ENCODE measurements at regions not wholly inside any gene's neighbourhood (a gene's known extent, or its start where the extent isn't known, plus 50 kb on each side); places are given as distances from the start of the nearest gene placed in this dataset.
"Not testable (repeated sequence)": the region's sequence is repeated elsewhere in the genome, so short reads cannot be mapped to it uniquely, and the experiment has no call there.

GRCh38 chr1:214857716-214858115, 224.8 kb upstream of the KCNK2 start:
- no peak overlapping the region for H3K27ac ChIP-seq (ENCODE audit: low read length)
- H3K4me3 ChIP-seq (ENCODE audit: low read length): no peak overlapping the region
- no peaks in the 10 kb centered on the region for H3K27me3 ChIP-seq (ENCODE audit: control insufficient read depth, insufficient read depth, low read length)
- H3K9me3 ChIP-seq (ENCODE audit: control insufficient read depth, insufficient read depth, low read length): no peaks in the 10 kb centered on the region
- no CpG with 5 or more reads among the region's 3 CpGs for WGBS (ENCODE audit: insufficient coverage, insufficient read length)
- no peak for DNase-seq (ENCODE audit: low read depth, low spot score)
- H3K36me3 ChIP-seq (ENCODE audit: control insufficient read depth, insufficient read depth, low read length): no peaks in the 10 kb centered on the region
- H3K4me1 ChIP-seq (ENCODE audit: control insufficient read depth, insufficient read depth, low read length): no peaks in the 10 kb centered on the region

- no peaks in the 10 kb centered on the region for H3K9me3 ChIP-seq (ENCODE audit: control insufficient read depth, insufficient read depth, low read length)
- H3K4me3 ChIP-seq (ENCODE audit: low read length): no peak overlapping the region
- DNase-seq (ENCODE audit: low read depth, low spot score): no peak
- no peaks in the 10 kb centered on the region for H3K27me3 ChIP-seq (ENCODE audit: control insufficient read depth, insufficient read depth, low read length)
- no peaks in the 10 kb centered on the region for H3K36me3 ChIP-seq (ENCODE audit: control insufficient read depth, insufficient read depth, low read length)
- H3K4me1 ChIP-seq (ENCODE audit: control insufficient read depth, insufficient read depth, low read length): no peaks in the 10 kb centered on the region
- no peak overlapping the region for H3K27ac ChIP-seq (ENCODE audit: low read length)
- WGBS (ENCODE audit: insufficient coverage, insufficient read length): no CpG with 5 or more reads among the region's 8 CpGs
Observed at GRCh38 chr1:214859647-214860046, 222.9 kb upstream of the KCNK2 start.

GRCh38 chr1:214861615-214862014, 220.9 kb upstream of the KCNK2 start:
- Histone ChIP-seq H3K4me1 (ENCODE audit: control insufficient read depth, insufficient read depth, low read length) (no peaks in the 10 kb centered on the region), H3K27ac (ENCODE audit: low read length) (no peak overlapping the region), H3K4me3 (ENCODE audit: low read length) (no peak overlapping the region), H3K36me3 (ENCODE audit: control insufficient read depth, insufficient read depth, low read length) (no peaks in the 10 kb centered on the region), H3K27me3 (ENCODE audit: control insufficient read depth, insufficient read depth, low read length) (no peaks in the 10 kb centered on the region), H3K9me3 (ENCODE audit: control insufficient read depth, insufficient read depth, low read length) (no peaks in the 10 kb centered on the region)
- no peak for DNase-seq (ENCODE audit: low read depth, low spot score)
- WGBS (ENCODE audit: insufficient coverage, insufficient read length): no CpG with 5 or more reads among the region's 2 CpGs

- Histone ChIP-seq H3K9me3 (ENCODE audit: control insufficient read depth, insufficient read depth, low read length) (no peaks in the 10 kb centered on the region), H3K4me3 (ENCODE audit: low read length) (no peak overlapping the region), H3K36me3 (ENCODE audit: control insufficient read depth, insufficient read depth, low read length) (no peaks in the 10 kb centered on the region), H3K27ac (ENCODE audit: low read length) (no peak overlapping the region), H3K27me3 (ENCODE audit: control insufficient read depth, insufficient read depth, low read length) (no peaks in the 10 kb centered on the region), H3K4me1 (ENCODE audit: control insufficient read depth, insufficient read depth, low read length) (no peaks in the 10 kb centered on the region)
- DNase-seq (ENCODE audit: low read depth, low spot score): no peak
- no CpG with 5 or more reads among the region's 2 CpGs for WGBS (ENCODE audit: insufficient coverage, insufficient read length)
Observed at GRCh38 chr1:214862421-214862820, 220.1 kb upstream of the KCNK2 start.

- no peaks in the 10 kb centered on the region for H3K27me3 ChIP-seq (ENCODE audit: control insufficient read depth, insufficient read depth, low read length)
- WGBS (ENCODE audit: insufficient coverage, insufficient read length): no CpG with 5 or more reads among the region's 3 CpGs
- H3K27ac ChIP-seq (ENCODE audit: low read length): no peak overlapping the region
- DNase-seq (ENCODE audit: low read depth, low spot score): no peak
- no peaks in the 10 kb centered on the region for H3K4me1 ChIP-seq (ENCODE audit: control insufficient read depth, insufficient read depth, low read length)
- H3K36me3 ChIP-seq (ENCODE audit: control insufficient read depth, insufficient read depth, low read length): no peaks in the 10 kb centered on the region
- no peaks in the 10 kb centered on the region for H3K9me3 ChIP-seq (ENCODE audit: control insufficient read depth, insufficient read depth, low read length)
- no peak overlapping the region for H3K4me3 ChIP-seq (ENCODE audit: low read length)
Observed at GRCh38 chr1:214864896-214865688, 217.4 kb upstream of the KCNK2 start.

- H3K4me3 ChIP-seq (ENCODE audit: low read length); DNase-seq (ENCODE audit: low read depth, low spot score); H3K27me3 ChIP-seq (ENCODE audit: control insufficient read depth, insufficient read depth, low read length); H3K36me3 ChIP-seq (ENCODE audit: control insufficient read depth, insufficient read depth, low read length); H3K4me1 ChIP-seq (ENCODE audit: control insufficient read depth, insufficient read depth, low read length); H3K9me3 ChIP-seq (ENCODE audit: control insufficient read depth, insufficient read depth, low read length); H3K27ac ChIP-seq (ENCODE audit: low read length): not testable (repeated sequence)
- no CpG with 5 or more reads among the region's 40 CpGs for WGBS (ENCODE audit: insufficient coverage, insufficient read length)
Observed at GRCh38 chr1:214870426-214870825, 212.1 kb upstream of the KCNK2 start.

GRCh38 chr1:214880956-214881355, 201.6 kb upstream of the KCNK2 start:
- no peaks in the 10 kb centered on the region for H3K9me3 ChIP-seq (ENCODE audit: control insufficient read depth, insufficient read depth, low read length)
- no peak overlapping the region for H3K27ac ChIP-seq (ENCODE audit: low read length)
- H3K4me1 ChIP-seq (ENCODE audit: control insufficient read depth, insufficient read depth, low read length): no peaks in the 10 kb centered on the region
- no peak for DNase-seq (ENCODE audit: low read depth, low spot score)
- no CpG with 5 or more reads among the region's 5 CpGs for WGBS (ENCODE audit: insufficient coverage, insufficient read length)
- no peaks in the 10 kb centered on the region for H3K36me3 ChIP-seq (ENCODE audit: control insufficient read depth, insufficient read depth, low read length)
- H3K27me3 ChIP-seq (ENCODE audit: control insufficient read depth, insufficient read depth, low read length): no peaks in the 10 kb centered on the region
- no peak overlapping the region for H3K4me3 ChIP-seq (ENCODE audit: low read length)

GRCh38 chr1:214882616-214883015, 199.9 kb upstream of the KCNK2 start:
- Histone ChIP-seq H3K4me3 (ENCODE audit: low read length) (no peak overlapping the region), H3K9me3 (ENCODE audit: control insufficient read depth, insufficient read depth, low read length) (no peaks in the 10 kb centered on the region), H3K27me3 (ENCODE audit: control insufficient read depth, insufficient read depth, low read length) (no peaks in the 10 kb centered on the region), H3K27ac (ENCODE audit: low read length) (no peak overlapping the region), H3K36me3 (ENCODE audit: control insufficient read depth, insufficient read depth, low read length) (no peaks in the 10 kb centered on the region), H3K4me1 (ENCODE audit: control insufficient read depth, insufficient read depth, low read length) (no peaks in the 10 kb centered on the region)
- DNase-seq (ENCODE audit: low read depth, low spot score): no peak
- whole genome bisulfite sequencing (ENCODE audit: insufficient coverage, insufficient read length): no CpG with 5 or more reads among the region's 3 CpGs

- H3K4me3 ChIP-seq (ENCODE audit: low read length): no peak overlapping the region
- H3K27me3 ChIP-seq (ENCODE audit: control insufficient read depth, insufficient read depth, low read length): no peaks in the 10 kb centered on the region
- no peaks in the 10 kb centered on the region for H3K9me3 ChIP-seq (ENCODE audit: control insufficient read depth, insufficient read depth, low read length)
- DNase-seq (ENCODE audit: low read depth, low spot score): no peak
- H3K27ac ChIP-seq (ENCODE audit: low read length): no peak overlapping the region
- no peaks in the 10 kb centered on the region for H3K4me1 ChIP-seq (ENCODE audit: control insufficient read depth, insufficient read depth, low read length)
- no peaks in the 10 kb centered on the region for H3K36me3 ChIP-seq (ENCODE audit: control insufficient read depth, insufficient read depth, low read length)
- WGBS (ENCODE audit: insufficient coverage, insufficient read length): no CpG with 5 or more reads among the region's 5 CpGs
Observed at GRCh38 chr1:214895011-214895600, 187.4 kb upstream of the KCNK2 start.

- DNase-seq (ENCODE audit: low read depth, low spot score): no peak
Observed at GRCh38 chr1:214896921-214897320, 185.6 kb upstream of the KCNK2 start.

GRCh38 chr1:214897581-214897980, 185.0 kb upstream of the KCNK2 start:
- no peak for DNase-seq (ENCODE audit: low read depth, low spot score)
- no CpG with 5 or more reads among the region's 4 CpGs for WGBS (ENCODE audit: insufficient coverage, insufficient read length)

More at GRCh38 chr1:214896921-214897320, 185.6 kb upstream of the KCNK2 start:
- no peaks in the 10 kb centered on the region for H3K9me3 ChIP-seq (ENCODE audit: control insufficient read depth, insufficient read depth, low read length)
- WGBS (ENCODE audit: insufficient coverage, insufficient read length): no CpG with 5 or more reads among the region's 2 CpGs
- no peaks in the 10 kb centered on the region for H3K4me1 ChIP-seq (ENCODE audit: control insufficient read depth, insufficient read depth, low read length)
- H3K36me3 ChIP-seq (ENCODE audit: control insufficient read depth, insufficient read depth, low read length): no peaks in the 10 kb centered on the region
- no peak overlapping the region for H3K27ac ChIP-seq (ENCODE audit: low read length)
- H3K27me3 ChIP-seq (ENCODE audit: control insufficient read depth, insufficient read depth, low read length): no peaks in the 10 kb centered on the region
- H3K4me3 ChIP-seq (ENCODE audit: low read length): no peak overlapping the region

More at GRCh38 chr1:214897581-214897980, 185.0 kb upstream of the KCNK2 start:
- no peaks in the 10 kb centered on the region for H3K27me3 ChIP-seq (ENCODE audit: control insufficient read depth, insufficient read depth, low read length)
- H3K4me1 ChIP-seq (ENCODE audit: control insufficient read depth, insufficient read depth, low read length): no peaks in the 10 kb centered on the region
- H3K36me3 ChIP-seq (ENCODE audit: control insufficient read depth, insufficient read depth, low read length): no peaks in the 10 kb centered on the region
- no peak overlapping the region for H3K4me3 ChIP-seq (ENCODE audit: low read length)
- H3K9me3 ChIP-seq (ENCODE audit: control insufficient read depth, insufficient read depth, low read length): no peaks in the 10 kb centered on the region
- no peak overlapping the region for H3K27ac ChIP-seq (ENCODE audit: low read length)

All from iPS DF 6.9 (cell line).